Testis (tissue), 2 donors: ENCODE measurements at regions not wholly inside any gene's neighbourhood (a gene's known extent, or its start where the extent isn't known, plus 50 kb on each side); places are given as distances from the start of the nearest gene placed in this dataset.

Experiments used
- CTCF ChIP-seq, 3 experiments: fragments of 450-650 bp in 2 of 3; fragments of 200-600 bp in 1 of 3; sonication (generic) in 1 of 3; IDR thresholded peaks; one replicate each; pipeline ENCODE4 v1.5.1; 2016 to 2019; ENCODE audit warnings: antibody characterized with exemption in 3 of 3, mild to moderate bottlenecking in 2 of 3, moderate library complexity in 1 of 3
- POLR2A ChIP-seq: fragments of 450-650 bp; IDR thresholded peaks from one replicate; pipeline ENCODE4 v1.6.1; 2017; ENCODE audit warnings: antibody characterized with exemption, mild to moderate bottlenecking, moderate library complexity

- TF ChIP-seq CTCF (IDR thresholded peaks at IDR 0.05) = no peak
- TF ChIP-seq POLR2A = no peak
Measured at GRCh38 chr17:70420861-70421445, 251.6 kb downstream of the KCNJ2 start.
